CD4-positive, alpha-beta T cell (primary cell): ENCODE measurements at regions not wholly inside any gene's neighbourhood (a gene's known extent, or its start where the extent isn't known, plus 50 kb on each side); places are given as distances from the start of the nearest gene placed in this dataset.

Source experiments
- ATAC-seq: fragments of 200-7000 bp; cut with Tn5 transposase; one replicate; pipeline ENCODE4 v1.10.0; 2022; ENCODE audit warnings: mild to moderate bottlenecking; ENCODE audit not compliant: poor library complexity
- CTCF ChIA-PET: fragments of 350-600 bp; sonication (Branson Sonifier 250); formaldehyde crosslinking; loops from one replicate; lab custom pipeline; 2021; ENCODE audit warnings: antibody characterized with exemption, inconsistent platforms; lab: Charles Lee
- POLR2A ChIA-PET: fragments of 350-600 bp; sonication (Branson Sonifier 250); formaldehyde crosslinking; loops from one replicate; lab custom pipeline; 2021; ENCODE audit warnings: antibody characterized with exemption, inconsistent platforms; lab: Charles Lee
- DNase-seq, 14 experiments: peaks; one replicate each; pipeline ENCODE4 v3.0.0-alpha.2; 2013 to 2020; ENCODE audit warnings: mixed read lengths in 2 of 14
- H3K27ac ChIP-seq, 2 donors: one replicate each; pipeline versions ENCODE4 v1.5.1 to v1.7.0; 2013; ENCODE audit warnings: low read length in 2 of 2, low read depth in 1 of 2, mild to moderate bottlenecking in 1 of 2
- H3K27me3 ChIP-seq, 2 experiments: 1 replicate in 1 of 2; 2 replicates in 1 of 2; pipeline versions ENCODE4 v1.6.1 to v1.7.0; 2013; ENCODE audit warnings: low read length in 2 of 2, control low read depth in 1 of 2, mild to moderate bottlenecking in 1 of 2, moderate library complexity in 1 of 2; ENCODE audit not compliant: insufficient read depth in 2 of 2, control insufficient read depth in 1 of 2
- H3K36me3 ChIP-seq: one replicate; pipeline ENCODE4 v1.6.1; 2013; ENCODE audit warnings: low read length, control low read depth; ENCODE audit not compliant: insufficient read depth
- H3K4me1 ChIP-seq: one replicate; pipeline ENCODE4 v1.6.1; 2013; ENCODE audit warnings: low read length, control low read depth; ENCODE audit not compliant: insufficient read depth
- H3K4me3 ChIP-seq: one replicate; pipeline ENCODE4 v1.5.1; 2013; ENCODE audit warnings: mild to moderate bottlenecking, low read length, moderate library complexity
- H3K9me3 ChIP-seq, 2 experiments: 1 replicate in 1 of 2; 2 replicates in 1 of 2; pipeline versions ENCODE4 v1.6.1 to v1.7.0; 2013; ENCODE audit warnings: low read length in 2 of 2, mild to moderate bottlenecking in 2 of 2, control low read depth in 1 of 2, moderate library complexity in 1 of 2; ENCODE audit not compliant: control insufficient read depth in 1 of 2, insufficient read depth in 1 of 2
- H3K27ac Mint-ChIP-seq: one replicate; pipeline ENCODE4 v1.8.0; 2020; ENCODE audit warnings: mixed read lengths
- H3K27me3 Mint-ChIP-seq: one replicate; pipeline ENCODE4 v1.8.0; 2021; ENCODE audit warnings: mixed read lengths
- H3K36me3 Mint-ChIP-seq: one replicate; pipeline ENCODE4 v1.8.0; 2021; ENCODE audit warnings: low read depth, mixed read lengths
- H3K4me1 Mint-ChIP-seq: one replicate; pipeline ENCODE4 v1.8.0; 2021; ENCODE audit warnings: low read depth, mixed read lengths
- H3K4me3 Mint-ChIP-seq: one replicate; pipeline ENCODE4 v1.8.0; 2020; ENCODE audit warnings: mild to moderate bottlenecking, mixed read lengths
- H3K9me3 Mint-ChIP-seq: one replicate; pipeline ENCODE4 v1.8.0; 2020; ENCODE audit warnings: mixed read lengths
- intact Hi-C, 2 experiments: fragments of 100-400 bp; cut with DNase I in 1 of 2; cut with micrococcal nuclease in 1 of 2; formaldehyde crosslinking; loops; one replicate each; pipeline versions ENCODE4 v1.15.1 to v1.9.0; 2023 to 2025; cut with DNase I, micrococcal nuclease
- TF ChIP-seq, protein P1 (sequence below): fragments of 200-600 bp; IDR thresholded peaks from one replicate; pipeline ENCODE4 v1.8.0; 2022; ENCODE audit warnings: antibody characterized with exemption, mild to moderate bottlenecking

DNA sequence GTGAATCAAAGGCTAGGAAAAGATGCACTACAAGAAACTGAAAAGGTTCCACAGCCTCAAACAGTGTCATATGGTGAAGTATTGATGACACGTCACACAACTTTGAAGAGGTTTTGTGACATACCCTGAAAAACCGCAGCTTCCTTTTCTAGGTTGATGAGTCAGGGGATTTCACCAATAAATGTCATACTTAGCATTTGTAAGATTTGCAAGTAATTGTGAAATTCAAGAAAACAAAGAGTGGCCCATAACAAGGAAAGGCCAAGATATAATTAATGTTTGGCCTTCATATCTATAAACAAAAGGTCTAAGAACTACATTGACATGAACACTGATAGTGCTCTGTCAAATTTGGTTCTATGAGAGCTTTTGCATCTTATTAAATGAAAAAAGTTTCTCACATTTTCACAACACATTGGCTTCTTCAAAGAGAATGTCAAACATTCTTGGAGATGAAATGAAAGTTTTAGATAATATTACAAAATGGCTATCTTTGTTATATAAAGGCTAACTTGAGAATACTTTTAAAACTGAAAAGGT is 62.0 kb upstream of the NAMPT start:
- intact Hi-C loops: loop anchor here in 1 of 2 experiments (5.0 kb wide), 1 partner anchor 59 kb away; no protein-coding TSS in a partner anchor
- peaks cover 3% of the 10 kb centered on the region for H3K36me3 Mint-ChIP-seq
- peaks cover 51% of the 10 kb centered on the region for H3K27me3 Mint-ChIP-seq
- DNase-seq (peak in 8 of 14 experiments; percentile 17 to 90 (median 28)), ATAC-seq (peak; percentile 88)
- H3K27ac ChIP-seq: no peak overlapping the region
- no peak overlapping the region for H3K4me3 ChIP-seq
- TF ChIP-seq, protein P1, sequence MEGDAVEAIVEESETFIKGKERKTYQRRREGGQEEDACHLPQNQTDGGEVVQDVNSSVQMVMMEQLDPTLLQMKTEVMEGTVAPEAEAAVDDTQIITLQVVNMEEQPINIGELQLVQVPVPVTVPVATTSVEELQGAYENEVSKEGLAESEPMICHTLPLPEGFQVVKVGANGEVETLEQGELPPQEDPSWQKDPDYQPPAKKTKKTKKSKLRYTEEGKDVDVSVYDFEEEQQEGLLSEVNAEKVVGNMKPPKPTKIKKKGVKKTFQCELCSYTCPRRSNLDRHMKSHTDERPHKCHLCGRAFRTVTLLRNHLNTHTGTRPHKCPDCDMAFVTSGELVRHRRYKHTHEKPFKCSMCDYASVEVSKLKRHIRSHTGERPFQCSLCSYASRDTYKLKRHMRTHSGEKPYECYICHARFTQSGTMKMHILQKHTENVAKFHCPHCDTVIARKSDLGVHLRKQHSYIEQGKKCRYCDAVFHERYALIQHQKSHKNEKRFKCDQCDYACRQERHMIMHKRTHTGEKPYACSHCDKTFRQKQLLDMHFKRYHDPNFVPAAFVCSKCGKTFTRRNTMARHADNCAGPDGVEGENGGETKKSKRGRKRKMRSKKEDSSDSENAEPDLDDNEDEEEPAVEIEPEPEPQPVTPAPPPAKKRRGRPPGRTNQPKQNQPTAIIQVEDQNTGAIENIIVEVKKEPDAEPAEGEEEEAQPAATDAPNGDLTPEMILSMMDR: no peak
- H3K36me3 ChIP-seq: no peaks in the 10 kb centered on the region
- CTCF ChIA-PET: no interaction called here
- H3K4me1 Mint-ChIP-seq: peaks cover 21% of the 10 kb centered on the region
- H3K9me3 Mint-ChIP-seq: peaks cover 18% of the 10 kb centered on the region
- peak overlapping the region; percentile 57 for H3K27ac Mint-ChIP-seq
- peak overlapping the region; percentile 12 for H3K4me3 Mint-ChIP-seq
- H3K27me3 ChIP-seq: no peaks in the 10 kb centered on the region
- H3K9me3 ChIP-seq: peaks cover 3 to 11% of the 10 kb centered on the region in 2 experiments
- H3K4me1 ChIP-seq: peaks cover 6% of the 10 kb centered on the region
- POLR2A ChIA-PET: interaction anchor here (2.6 kb wide), 1 partner anchor 62 kb away, joined by 11 read pairs; the partner anchor contains the start of gene NAMPT

DNA sequence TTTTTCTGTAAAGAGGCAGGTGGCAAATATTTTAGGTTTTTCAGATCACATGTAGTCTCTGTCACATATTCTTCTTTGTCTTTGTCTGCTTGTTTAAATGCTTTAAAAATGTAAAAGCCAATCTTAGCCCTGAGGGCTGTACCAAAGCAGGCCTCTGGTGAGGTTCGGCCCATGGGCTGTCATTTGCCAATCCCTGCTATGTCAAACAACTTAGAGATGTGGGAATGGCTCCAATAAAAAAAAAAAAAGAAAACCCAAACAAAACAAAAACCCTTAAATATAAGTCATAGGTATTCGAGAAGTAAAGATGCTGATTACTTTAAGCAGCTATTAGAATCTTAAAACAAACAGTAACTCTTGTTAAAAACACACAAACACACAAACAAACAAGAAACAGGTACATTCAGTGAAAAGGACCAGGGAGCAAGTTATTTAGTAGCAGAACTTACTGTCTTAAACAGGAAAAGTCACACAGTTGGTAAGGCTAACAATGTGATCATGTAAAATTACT is 61.4 kb upstream of the NAMPT start:
- peaks cover 6% of the 10 kb centered on the region for H3K4me1 ChIP-seq
- H3K27ac ChIP-seq: no peak overlapping the region
- Mint-ChIP-seq H3K36me3 (peaks cover 5% of the 10 kb centered on the region), H3K27ac (peak overlapping the region; percentile 57), H3K4me1 (peaks cover 21% of the 10 kb centered on the region), H3K4me3 (no peak overlapping the region), H3K9me3 (peaks cover 21% of the 10 kb centered on the region), H3K27me3 (peaks cover 50% of the 10 kb centered on the region)
- H3K27me3 ChIP-seq: no peaks in the 10 kb centered on the region
- no peaks in the 10 kb centered on the region for H3K36me3 ChIP-seq
- H3K4me3 ChIP-seq: no peak overlapping the region
- TF ChIP-seq, protein P1: no peak
- intact Hi-C loops: loop anchor here in 1 of 2 experiments (5.0 kb wide), 1 partner anchor 59 kb away; no protein-coding TSS in a partner anchor
- ChIA-PET CTCF (interaction anchor here (0.9 kb wide), 1 partner anchor 390 kb away, joined by 3 read pairs; no protein-coding TSS in a partner anchor), POLR2A (interaction anchor here (2.6 kb wide), 1 partner anchor 61 kb away, joined by 11 read pairs; the partner anchor contains the start of gene NAMPT)
- DNase-seq (no peak), ATAC-seq (no peak)
- peaks cover 5 to 14% of the 10 kb centered on the region in 2 experiments for H3K9me3 ChIP-seq

DNA sequence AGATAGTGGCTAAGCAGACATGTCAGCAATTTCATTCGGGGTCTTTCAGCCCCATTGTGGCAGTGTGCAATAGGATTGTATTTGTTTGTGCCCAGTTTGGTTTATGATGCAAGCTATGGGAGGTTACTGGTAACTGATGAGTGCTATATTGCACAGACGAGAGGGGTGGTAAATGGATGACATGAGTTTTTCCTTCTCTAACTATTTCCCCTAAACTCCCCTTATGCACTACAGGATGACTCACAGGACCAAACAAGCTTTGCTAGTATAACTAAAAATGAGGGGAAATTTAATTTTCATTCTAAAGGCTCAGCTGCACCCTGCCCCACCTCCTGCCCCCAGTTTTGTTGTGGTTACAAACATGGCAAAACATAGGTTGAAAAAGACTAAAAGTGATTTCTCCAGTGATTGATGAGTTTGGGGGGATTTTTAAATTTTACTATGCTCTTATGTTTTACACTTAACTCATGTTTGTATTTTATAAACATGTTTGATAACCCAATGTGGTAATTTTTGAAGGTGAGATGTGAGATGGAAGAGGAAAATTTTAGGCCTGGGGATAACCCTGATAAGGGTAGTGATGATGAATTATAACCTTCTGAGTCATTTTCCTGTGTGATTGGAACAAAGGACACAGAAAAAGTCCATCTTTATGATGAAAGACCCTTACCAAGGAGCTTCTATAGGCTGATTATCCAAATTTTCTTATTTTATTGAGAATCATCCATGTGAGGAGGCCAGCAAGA is 60.8 kb upstream of the NAMPT start:
- Histone ChIP-seq H3K27me3 (no peaks in the 10 kb centered on the region), H3K36me3 (no peaks in the 10 kb centered on the region), H3K9me3 (peaks cover 9 to 14% of the 10 kb centered on the region in 2 experiments), H3K4me1 (peaks cover 6% of the 10 kb centered on the region), H3K27ac (peak overlapping the region in 1 of 2 donors; percentile 5), H3K4me3 (no peak overlapping the region)
- ChIA-PET POLR2A (interaction anchor here (2.6 kb wide), 1 partner anchor 60 kb away, joined by 11 read pairs; the partner anchor contains the start of gene NAMPT), CTCF (interaction anchor here (0.9 kb wide), 1 partner anchor 391 kb away, joined by 3 read pairs; no protein-coding TSS in a partner anchor)
- no peak overlapping the region for H3K4me3 Mint-ChIP-seq
- DNase-seq (peak in 3 of 14 experiments; percentile 11 to 60 (median 49)), ATAC-seq (no peak)
- peaks cover 49% of the 10 kb centered on the region for H3K27me3 Mint-ChIP-seq
- H3K4me1 Mint-ChIP-seq: peaks cover 21% of the 10 kb centered on the region
- intact Hi-C loops: loop anchor here in 1 of 2 experiments (5.0 kb wide), 1 partner anchor 58 kb away; no protein-coding TSS in a partner anchor
- H3K27ac Mint-ChIP-seq: peak overlapping the region; percentile 15
- peaks cover 21% of the 10 kb centered on the region for H3K9me3 Mint-ChIP-seq
- TF ChIP-seq, protein P1: no peak
- H3K36me3 Mint-ChIP-seq: peaks cover 5% of the 10 kb centered on the region
